KG1 (cell line): ENCODE measurements at regions not wholly inside any gene's neighbourhood (a gene's known extent, or its start where the extent isn't known, plus 50 kb on each side); places are given as distances from the start of the nearest gene placed in this dataset.
A peak's percentile ranks its signal among the peaks of the same experiment; 100 is the strongest.

Experiments used
- DNase-seq: peaks from one replicate; lab custom pipeline; 2025; lab: John Stamatoyannopoulos, UW

DNA sequence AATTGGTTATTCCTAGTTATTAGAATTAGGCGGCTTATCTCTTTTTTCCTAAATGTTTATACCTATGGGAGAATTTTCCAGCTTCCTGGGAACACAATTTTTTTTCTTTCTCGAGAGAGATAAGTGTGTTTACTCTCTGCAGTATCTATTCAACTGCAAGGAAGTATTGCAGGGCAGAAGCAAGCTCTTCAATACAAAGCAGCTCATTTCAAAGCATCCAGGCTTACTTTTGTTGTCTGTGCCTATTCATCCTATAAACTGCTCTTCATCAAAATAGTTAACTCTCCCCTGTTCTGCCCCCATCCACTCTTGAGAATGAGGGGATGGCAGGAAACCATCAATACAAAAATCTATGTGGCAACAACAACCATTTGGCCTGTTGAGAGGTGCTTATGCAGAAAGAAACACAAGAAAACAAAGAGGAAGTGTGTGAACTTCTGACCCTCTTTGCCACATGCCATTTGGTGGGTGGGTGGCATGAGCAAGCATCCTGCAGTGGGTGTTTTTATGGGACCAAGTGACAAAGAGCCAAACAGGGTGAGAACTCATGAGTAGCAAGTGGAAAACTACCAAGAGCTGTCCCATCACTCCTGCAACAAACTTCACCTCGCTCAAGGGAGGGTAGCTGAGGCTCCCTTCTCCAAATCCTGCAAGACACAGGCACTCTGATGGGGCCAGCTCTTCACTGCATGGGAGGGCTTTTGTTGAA is 50.6 kb upstream of the MRPS6 start:
- peak; percentile 48 for DNase-seq

GRCh38 chr21:34021726-34022125 is 51.7 kb upstream of the MRPS6 start:
- DNase-seq = no peak

- no peak for DNase-seq
Observed at GRCh38 chr21:34020983-34021553, 52.3 kb upstream of the MRPS6 start.

DNA sequence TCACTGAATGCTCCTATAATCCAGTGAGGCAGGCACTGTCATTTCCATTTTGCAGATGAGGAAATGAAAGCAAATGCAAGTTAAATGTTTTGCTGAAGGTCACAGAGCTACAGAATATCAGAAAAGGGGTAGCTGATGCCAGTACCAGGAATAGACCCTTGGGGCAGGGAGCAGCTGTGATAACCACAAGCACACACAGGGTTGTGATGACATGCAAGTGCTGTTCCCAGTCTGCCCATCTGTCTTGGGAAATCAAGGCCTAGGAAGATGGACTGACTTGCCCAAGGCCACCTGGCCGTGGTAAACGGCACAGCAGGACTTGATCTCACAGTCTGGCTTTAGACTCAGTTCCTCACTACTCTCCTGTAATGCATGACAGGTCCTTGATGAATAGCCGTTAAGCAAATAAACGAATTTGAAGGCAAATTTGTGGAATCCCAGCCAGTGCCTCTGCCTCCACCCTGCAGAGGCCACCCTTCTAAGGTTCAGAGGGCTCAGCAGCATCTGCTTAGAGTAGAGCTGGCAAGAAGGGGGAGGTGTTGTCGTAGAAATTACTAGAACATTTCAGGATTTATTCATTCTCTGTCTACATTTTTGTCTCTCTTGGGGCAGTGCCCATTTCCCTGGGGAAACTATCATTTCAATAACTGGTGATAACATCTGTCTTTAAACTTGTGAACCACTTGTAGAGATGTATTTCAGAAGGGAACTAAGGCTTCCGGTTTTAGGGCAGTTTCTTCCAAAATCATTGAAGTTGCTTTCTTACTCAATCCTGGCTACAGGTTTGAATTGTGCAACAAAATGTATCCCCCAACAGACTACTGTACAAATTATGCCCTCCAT is 53.2 kb upstream of the MRPS6 start:
- no peak for DNase-seq

DNA sequence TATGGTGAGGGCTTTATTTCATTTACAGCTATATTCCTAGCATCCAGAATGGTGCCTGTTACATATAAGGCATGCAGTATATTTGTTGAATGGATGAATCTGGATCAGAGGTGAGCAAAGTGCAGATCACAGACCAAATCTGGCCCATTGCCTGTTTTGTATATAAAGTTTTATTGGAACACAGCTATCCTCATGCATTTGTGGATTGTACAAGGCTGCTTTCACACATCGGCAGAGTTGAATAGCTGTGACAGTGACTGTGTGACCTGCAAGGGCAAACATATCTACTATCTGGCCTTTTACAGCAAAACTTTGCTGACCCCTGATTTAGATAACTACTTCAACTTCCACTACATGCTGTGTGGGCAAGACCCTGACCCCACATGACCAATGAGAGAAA is 54.0 kb upstream of the MRPS6 start:
- no peak for DNase-seq

- DNase-seq = no peak
Observed at GRCh38 chr21:34018910-34019309, 54.5 kb upstream of the MRPS6 start.

- no peak for DNase-seq
Observed at GRCh38 chr21:34018185-34018584, 55.2 kb upstream of the MRPS6 start.

- DNase-seq = no peak
Observed at GRCh38 chr21:34017039-34017961, 56.1 kb upstream of the MRPS6 start.

DNA sequence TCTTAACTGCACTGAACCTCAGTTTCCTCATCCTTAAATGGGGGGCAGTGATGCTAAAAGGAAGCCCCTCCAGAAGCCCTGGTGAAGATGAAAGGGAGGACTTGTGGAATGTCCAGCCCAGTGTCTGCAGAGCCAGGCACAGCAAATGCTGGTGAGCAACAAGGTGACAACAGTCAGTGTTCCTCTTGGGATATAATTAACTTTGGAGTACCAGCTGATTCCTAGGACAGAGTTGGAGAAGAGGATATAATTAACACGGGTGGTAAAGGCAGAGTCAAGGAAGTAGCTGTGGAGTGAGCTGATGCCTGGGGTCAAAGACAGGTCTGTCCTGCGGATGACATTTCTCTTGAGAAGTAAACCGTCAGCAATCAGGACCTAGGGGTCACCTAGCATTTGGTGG is 60.7 kb upstream of the MRPS6 start:
- no peak for DNase-seq

DNA sequence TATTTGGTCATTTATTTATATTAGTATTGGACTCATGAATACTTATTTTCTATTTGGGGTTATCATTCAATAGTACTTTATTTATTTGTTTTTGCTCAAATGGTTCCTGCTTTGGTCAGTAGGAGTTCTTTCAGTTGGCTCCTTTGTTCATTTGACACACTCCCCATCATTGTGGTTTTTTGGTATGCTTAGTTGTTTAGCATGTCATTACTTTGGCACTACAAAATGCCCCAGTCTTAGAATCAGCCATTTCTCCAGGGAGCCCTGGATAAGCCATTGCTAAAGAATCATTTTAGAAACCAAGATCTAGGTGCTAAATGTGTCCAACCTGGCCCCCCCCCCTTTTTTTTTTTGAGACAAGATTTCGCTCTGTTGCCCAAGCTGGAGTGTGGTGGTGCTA is 61.7 kb upstream of the MRPS6 start:
- DNase-seq = no peak

- no peak for DNase-seq
Observed at GRCh38 chr21:34009193-34009592, 64.2 kb upstream of the MRPS6 start.

- no peak for DNase-seq
Observed at GRCh38 chr21:34008618-34009017, 64.8 kb upstream of the MRPS6 start.

DNA sequence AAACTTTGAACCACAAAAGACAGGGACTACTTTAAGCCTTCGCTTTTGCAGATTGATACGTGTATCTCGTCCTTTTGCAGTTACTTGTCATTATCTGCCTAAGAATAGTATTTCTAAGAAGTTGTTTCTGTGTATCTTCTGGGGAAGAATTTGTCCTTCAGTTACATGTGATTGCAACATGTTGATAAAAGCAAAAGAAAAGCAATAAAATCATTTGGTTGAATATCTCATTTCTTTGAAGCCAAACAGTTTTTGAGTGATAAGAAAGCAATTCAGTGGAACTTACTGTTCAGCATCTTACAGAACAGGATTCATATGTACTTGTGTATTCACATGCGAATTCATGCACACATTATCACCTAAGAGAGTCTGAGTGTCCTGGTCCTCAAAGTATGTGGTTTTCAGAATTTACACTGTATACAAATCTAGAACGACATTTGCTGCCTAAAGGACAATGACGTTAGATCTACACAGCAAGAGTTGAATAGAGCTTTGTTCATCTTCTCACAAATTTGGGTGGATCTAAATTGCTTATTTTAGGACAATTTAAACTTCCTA is 66.7 kb upstream of the MRPS6 start:
- no peak for DNase-seq

- no peak for DNase-seq
Observed at GRCh38 chr21:34004974-34005373, 68.4 kb upstream of the MRPS6 start.

DNA sequence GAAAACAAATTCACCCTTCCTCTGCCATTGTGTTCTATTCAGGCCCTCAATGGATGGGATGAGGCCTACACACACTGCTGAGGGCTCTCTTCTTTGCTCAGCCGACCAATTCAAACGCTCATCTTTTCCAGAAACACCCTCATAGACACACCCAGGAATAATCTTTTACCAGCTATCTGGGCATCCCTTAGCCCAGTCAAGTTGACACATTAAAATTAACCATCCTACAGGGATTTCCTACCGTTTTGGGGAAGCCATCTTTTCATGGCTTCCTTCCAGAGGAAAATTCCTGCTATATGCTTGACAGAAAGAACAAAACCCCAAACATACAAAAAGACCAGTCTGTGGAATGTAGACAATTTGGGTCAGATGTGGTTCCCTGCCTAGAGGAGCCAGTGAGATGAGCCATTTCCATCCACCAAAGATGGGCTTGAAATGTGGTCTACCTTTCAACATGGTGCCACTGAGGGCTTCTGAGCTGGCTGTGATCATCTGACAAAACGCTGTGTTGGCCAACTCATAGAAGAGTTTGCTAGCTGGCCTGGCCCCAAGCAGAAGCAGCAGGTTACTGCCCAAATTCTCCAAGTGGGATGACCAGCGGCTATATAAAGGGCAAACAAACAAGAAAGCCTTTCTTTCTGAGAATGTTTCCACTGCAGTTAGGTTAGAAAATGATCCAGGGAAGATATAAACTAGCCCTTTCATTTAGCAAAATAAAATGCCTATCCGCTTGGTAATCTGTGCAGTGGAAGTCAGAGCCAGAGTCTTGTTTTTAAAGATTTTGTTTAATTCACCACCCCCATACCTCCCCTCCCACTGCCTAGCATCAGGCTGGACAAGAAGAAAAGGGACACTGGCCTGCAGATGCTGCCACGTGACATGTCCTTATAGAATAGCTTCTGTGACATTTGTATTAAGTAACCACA is 69.1 kb upstream of the MRPS6 start:
- DNase-seq = no peak

DNA sequence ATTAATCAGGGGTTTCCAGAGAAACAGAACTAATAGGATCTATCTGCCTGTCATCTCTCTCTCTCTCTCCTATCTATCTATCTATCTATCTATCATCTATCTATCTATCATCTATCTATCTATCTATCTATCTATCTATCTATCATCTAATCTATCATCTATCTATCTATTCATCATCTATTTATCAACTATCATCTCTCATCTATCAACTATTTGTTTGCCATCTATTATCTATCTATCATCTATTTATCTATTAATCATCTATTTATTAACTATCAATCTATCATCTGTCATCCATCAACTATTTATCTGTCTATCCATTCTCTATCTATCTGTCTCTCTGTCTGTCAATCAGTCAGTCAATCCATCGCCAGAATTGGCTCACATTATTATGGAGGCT is 70.0 kb upstream of the MRPS6 start:
- no peak for DNase-seq

GRCh38 chr21:34000375-34000774 is 73.0 kb upstream of the MRPS6 start:
- no peak for DNase-seq

- no peak for DNase-seq
Observed at GRCh38 chr21:33998809-33999208, 74.6 kb upstream of the MRPS6 start.

- no peak for DNase-seq
Observed at GRCh38 chr21:33998402-33998801, 75.0 kb upstream of the MRPS6 start.

- no peak for DNase-seq
Observed at GRCh38 chr21:33997436-33997835, 75.9 kb upstream of the MRPS6 start.

DNA sequence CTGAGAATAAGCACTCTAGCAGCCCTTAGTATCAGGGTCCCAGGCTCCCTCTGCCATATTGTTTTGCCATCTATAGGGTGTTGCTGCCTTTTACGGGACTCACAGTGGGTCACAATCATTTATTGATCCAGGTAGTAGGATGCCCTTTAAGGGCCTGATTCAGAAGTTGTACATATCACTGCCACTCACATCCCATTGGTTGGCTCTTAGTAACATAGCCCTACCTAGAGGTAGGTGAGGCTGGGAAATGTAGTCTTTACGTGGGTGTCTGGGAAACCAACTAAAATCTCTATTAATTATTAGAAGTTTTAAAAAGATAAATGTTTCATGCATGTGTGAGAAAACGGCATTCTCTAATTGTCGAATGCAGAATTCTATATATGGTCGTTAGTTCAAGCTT is 78.8 kb upstream of the ATP5PO start:
- DNase-seq = no peak
